LHCN-M2 (cell line): ENCODE measurements at regions not wholly inside any gene's neighbourhood (a gene's known extent, or its start where the extent isn't known, plus 50 kb on each side); places are given as distances from the start of the nearest gene placed in this dataset.
"Not testable (repeated sequence)": the region's sequence is repeated elsewhere in the genome, so short reads cannot be mapped to it uniquely, and the experiment has no call there.

Experiments
- DNase-seq: peaks from one replicate; pipeline ENCODE4 v3.0.0-alpha.2; 2012; ENCODE audit warnings: low read depth

GRCh38 chr14:89468030-89468429 lies 51.0 kb upstream of the FOXN3 start:
- not testable (repeated sequence) for DNase-seq

GRCh38 chr14:89466944-89467343 lies 49.9 kb upstream of the FOXN3 start:
- DNase-seq = no peak
